ENCODE measurements at regions not wholly inside any gene's neighbourhood (a gene's known extent, or its start where the extent isn't known, plus 50 kb on each side); places are given as distances from the start of the nearest gene placed in this dataset.

GRCh38 chr11:27201454-27202302 lies 161.1 kb downstream of the BBOX1 start (continued):
- no peak for TF ChIP-seq ZNF592 (IDR thresholded peaks at IDR 0.05)
- no peak for TF ChIP-seq HNRNPLL (IDR thresholded peaks at IDR 0.05; ENCODE audit: low read depth, low read length, poor library complexity, severe bottlenecking)
- TF ChIP-seq CTBP1 (IDR thresholded peaks at IDR 0.05; ENCODE audit: borderline replicate concordance) = no peak
- TF ChIP-seq ZNF347 (CRISPR knock-in tag; IDR thresholded peaks at IDR 0.05; ENCODE audit: low read depth) = no peak
- TF ChIP-seq RBM14 (IDR thresholded peaks at IDR 0.05; ENCODE audit: borderline replicate concordance, insufficient read depth, low read depth, low read length) = no peak
- TF ChIP-seq ETV5 (CRISPR knock-in tag; IDR thresholded peaks at IDR 0.05; ENCODE audit: low read depth) = 0 out of 2 replicates have a peak, but pooled peaks have one; percentile 12
- TF ChIP-seq ZNF785 (CRISPR knock-in tag; IDR thresholded peaks at IDR 0.05) = no peak
- peak; percentile 58; the same call in 1 of the 2 replicates for TF ChIP-seq C11orf30 (IDR thresholded peaks at IDR 0.05; ENCODE audit: low read depth)
- TF ChIP-seq ATF1 (CRISPR knock-in tag; IDR thresholded peaks at IDR 0.05) = no peak
- TF ChIP-seq ATF1 (tag; IDR thresholded peaks at IDR 0.05) = peak; percentile 27; the same call in 1 of the 2 replicates
- TF ChIP-seq GATAD2B (IDR thresholded peaks at IDR 0.05; ENCODE audit: borderline replicate concordance) = no peak
- TF ChIP-seq NCOR1 (IDR thresholded peaks at IDR 0.05) = peak; percentile 91
- TF ChIP-seq ETV1 (tag; conservative IDR thresholded peaks at IDR 0.05; ENCODE audit: low read depth) = no peak
- TF ChIP-seq KAT8 (IDR thresholded peaks at IDR 0.05; ENCODE audit: low read depth) = no peak
- TF ChIP-seq E2F4 (CRISPR knock-in tag; IDR thresholded peaks at IDR 0.05; ENCODE audit: low read depth) = no peak
- TF ChIP-seq MYBL2 (IDR thresholded peaks at IDR 0.05; ENCODE audit: low read depth) = no peak
- no peak for TF ChIP-seq MYBL2 (CRISPR knock-in tag; IDR thresholded peaks at IDR 0.05; ENCODE audit: borderline replicate concordance)
- no peak for TF ChIP-seq E4F1 (CRISPR knock-in tag; IDR thresholded peaks at IDR 0.05; ENCODE audit: borderline replicate concordance)
- no peak for TF ChIP-seq HIVEP1 (CRISPR knock-in tag; IDR thresholded peaks at IDR 0.05)
- 0 out of 2 replicates have a peak, but pooled peaks have one; percentile 37 for TF ChIP-seq CREM (IDR thresholded peaks at IDR 0.05; ENCODE audit: low read depth)
- no peak for TF ChIP-seq SAP30 (IDR thresholded peaks at IDR 0.05; ENCODE audit: borderline replicate concordance, insufficient read depth, low read depth, low read length, poor library complexity, severe bottlenecking)

All from K562 (cell line).